ENCODE measurements at regions not wholly inside any gene's neighbourhood (a gene's known extent, or its start where the extent isn't known, plus 50 kb on each side); places are given as distances from the start of the nearest gene placed in this dataset.
"Not testable (repeated sequence)": the region's sequence is repeated elsewhere in the genome, so short reads cannot be mapped to it uniquely, and the experiment has no call there.

DNA sequence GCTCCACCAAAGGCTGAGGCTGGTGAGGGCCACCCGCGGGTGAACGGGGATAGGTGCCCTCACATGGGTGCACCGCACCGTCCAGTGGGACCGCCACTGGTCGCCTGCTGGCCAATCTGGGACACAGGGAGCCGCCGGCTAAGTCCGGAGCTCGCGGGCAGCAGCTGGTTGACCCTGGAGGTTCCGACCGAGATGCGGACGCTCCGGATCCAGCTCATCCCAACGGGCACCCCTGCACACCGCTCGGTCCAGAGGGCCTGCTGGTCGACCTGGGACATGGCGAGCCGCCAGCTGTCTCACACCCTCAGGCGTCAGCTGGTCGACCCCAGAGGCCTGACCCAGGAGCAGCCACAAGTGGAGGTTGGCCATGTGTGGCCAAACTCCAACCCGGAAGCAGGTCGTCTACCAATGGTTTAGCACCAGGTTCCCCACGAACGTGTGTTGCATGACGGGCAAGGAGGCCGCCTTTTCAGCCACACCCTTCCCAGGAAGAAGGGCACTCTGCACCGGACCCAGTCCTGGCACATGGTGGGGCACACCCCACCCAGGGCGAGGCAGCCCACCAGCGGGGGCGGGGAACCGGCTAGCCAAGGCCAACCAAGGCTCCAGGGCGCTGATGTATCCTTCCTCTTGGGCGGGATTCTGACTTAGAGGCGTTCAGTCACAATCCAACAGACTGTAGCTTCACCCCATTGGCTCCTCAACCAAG, 746.0 kb upstream of the DEFB115 start:
- intact Hi-C loops (cut with DNase I): no loop called here

DNA sequence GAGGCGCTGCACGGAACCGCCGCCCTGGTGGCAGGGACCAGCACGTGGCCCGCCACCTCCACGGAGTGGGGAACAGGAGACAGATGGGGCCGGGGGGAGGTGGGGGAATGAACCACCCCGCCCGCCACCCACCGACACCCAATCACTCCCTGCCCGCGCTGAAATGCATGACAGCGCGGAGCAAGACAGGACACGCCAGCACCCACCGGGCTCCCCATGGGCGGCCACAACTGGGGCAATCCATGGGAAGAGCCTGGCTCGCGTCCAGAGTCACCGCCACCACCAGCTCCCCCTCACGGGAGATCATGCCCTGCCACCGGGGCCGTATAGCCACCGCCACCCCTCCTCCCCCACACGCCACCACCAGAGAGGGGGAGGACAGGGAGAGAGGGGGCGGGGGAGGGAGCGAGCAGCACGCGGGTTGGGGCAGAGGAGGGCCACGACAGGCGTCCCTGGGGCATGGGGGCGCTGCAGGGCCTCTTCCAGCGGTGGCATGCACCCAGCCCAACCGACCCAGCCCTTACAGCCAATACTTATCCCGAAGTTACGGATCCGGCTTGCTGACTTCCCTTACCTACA, 744.3 kb upstream of the DEFB115 start:
- no peak for DNase-seq (ENCODE audit: extremely low spot score)
- intact Hi-C loops (cut with DNase I): no loop called here
- H3K27me3 ChIP-seq: peaks cover 0 to 10% (median 0%) of the 10 kb centered on the region in 4 donors
- H3K27ac ChIP-seq (replicated peaks in 1 of 4): no peak overlapping the region
- no peaks in the 10 kb centered on the region for H3K36me3 ChIP-seq
- TF ChIP-seq POLR2AphosphoS5 (IDR thresholded peaks at IDR 0.05): no peak
- no peak for TF ChIP-seq CTCF (IDR thresholded peaks at IDR 0.05)
- TF ChIP-seq EP300 (IDR thresholded peaks at IDR 0.05): no peak
- no peak for TF ChIP-seq POLR2A (IDR thresholded peaks at IDR 0.05; ENCODE audit: low read depth)
- peaks cover 0 to 3% (median 0%) of the 10 kb centered on the region in 4 donors for H3K9me3 ChIP-seq
- H3K4me1 ChIP-seq: no peaks in the 10 kb centered on the region
- H3K4me3 ChIP-seq: no peak overlapping the region
- 82% methylated on average over 26 of the region's 38 CpGs for WGBS

More for the DNA sequence above, 746.0 kb upstream of the DEFB115 start:
- TF ChIP-seq POLR2A (IDR thresholded peaks at IDR 0.05; ENCODE audit: low read depth) (no peak), CTCF (IDR thresholded peaks at IDR 0.05) (no peak), POLR2AphosphoS5 (IDR thresholded peaks at IDR 0.05) (no peak), EP300 (IDR thresholded peaks at IDR 0.05) (no peak)
- Histone ChIP-seq H3K9me3 (peaks cover 0 to 3% (median 0%) of the 10 kb centered on the region in 4 donors), H3K27ac (replicated peaks in 1 of 4) (no peak overlapping the region), H3K27me3 (peaks cover 0 to 10% (median 0%) of the 10 kb centered on the region in 4 donors), H3K36me3 (no peaks in the 10 kb centered on the region), H3K4me1 (no peaks in the 10 kb centered on the region), H3K4me3 (no peak overlapping the region)
- no peak for DNase-seq (ENCODE audit: extremely low spot score)
- WGBS: 82% methylated on average over 38 of the region's 39 CpGs

DNA sequence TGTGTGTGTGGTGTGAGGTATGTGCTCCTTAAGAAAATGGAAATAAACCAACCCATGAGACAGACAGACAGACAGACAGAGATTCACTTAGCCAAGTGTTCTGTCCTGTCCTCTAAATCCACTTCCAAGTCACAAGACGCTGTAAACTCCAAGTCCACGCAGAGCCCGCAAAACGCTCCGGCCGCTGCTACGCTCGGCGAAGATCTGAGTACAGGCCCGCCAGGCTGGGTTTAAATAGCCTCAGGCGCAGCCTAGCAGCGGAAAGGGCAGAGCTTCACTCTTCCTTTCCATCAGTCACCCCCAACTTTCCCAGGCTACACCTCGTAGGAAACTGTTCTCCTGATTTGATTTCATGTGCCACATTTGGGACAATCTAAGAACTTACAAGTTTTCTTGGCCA, 741.5 kb upstream of the DEFB115 start:
- H3K9me3 ChIP-seq; H3K36me3 ChIP-seq; H3K4me3 ChIP-seq; H3K4me1 ChIP-seq; H3K27ac ChIP-seq (replicated peaks in 1 of 4); intact Hi-C loops (cut with DNase I): not testable (repeated sequence)
- H3K27me3 ChIP-seq: peaks cover 0 to 26% (median 0%) of the 10 kb centered on the region in 4 donors
- DNase-seq (ENCODE audit: extremely low spot score): peak; percentile 17
- 93% methylated on average over 13 of the region's 13 CpGs for WGBS

DNA sequence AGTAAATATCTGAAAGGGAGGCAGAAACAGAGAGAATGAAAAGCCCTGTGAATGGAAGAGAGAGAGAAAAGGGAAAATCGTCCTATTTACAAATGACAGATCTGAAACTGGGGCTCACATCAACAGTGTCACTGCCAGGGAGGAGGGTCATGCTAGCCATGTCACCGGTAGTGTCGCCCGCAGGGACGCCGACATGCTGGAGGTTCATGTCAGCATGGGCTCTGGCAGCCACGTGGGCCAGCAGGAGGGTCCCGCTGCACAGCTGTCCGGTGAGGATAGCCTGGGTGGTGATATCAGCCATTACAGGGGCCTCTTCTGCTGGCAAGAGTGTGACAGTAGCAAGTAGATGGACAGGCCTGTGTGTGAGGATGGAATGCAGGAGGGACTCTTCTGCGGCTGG, 738.6 kb upstream of the DEFB115 start:
- peaks cover 0 to 20% (median 0%) of the 10 kb centered on the region in 4 donors for H3K27me3 ChIP-seq
- H3K4me3 ChIP-seq; DNase-seq (ENCODE audit: extremely low spot score); H3K9me3 ChIP-seq; intact Hi-C loops (cut with DNase I); H3K4me1 ChIP-seq; H3K27ac ChIP-seq (replicated peaks in 1 of 4); H3K36me3 ChIP-seq: not testable (repeated sequence)
- 83% methylated on average over 10 of the region's 10 CpGs for WGBS

- H3K4me3 ChIP-seq; intact Hi-C loops (cut with DNase I); H3K4me1 ChIP-seq; H3K36me3 ChIP-seq; H3K9me3 ChIP-seq; H3K27ac ChIP-seq (replicated peaks in 1 of 4): not testable (repeated sequence)
- DNase-seq (ENCODE audit: extremely low spot score): peak; percentile 17
- 93% methylated on average over 15 of the region's 15 CpGs for WGBS
- peaks cover 0 to 20% (median 0%) of the 10 kb centered on the region in 4 donors for H3K27me3 ChIP-seq
These were observed 735.6 kb upstream of the DEFB115 start for GRCh38 chr20:30521686-30522415.

GRCh38 chr20:30524155-30524554, 733.3 kb upstream of the DEFB115 start:
- intact Hi-C loops (cut with DNase I); H3K4me1 ChIP-seq; H3K27ac ChIP-seq (replicated peaks in 1 of 4); H3K4me3 ChIP-seq; H3K9me3 ChIP-seq; H3K36me3 ChIP-seq: not testable (repeated sequence)
- H3K27me3 ChIP-seq: peaks cover 0 to 18% (median 0%) of the 10 kb centered on the region in 4 donors
- WGBS: 87% methylated on average over 4 of the region's 4 CpGs
- DNase-seq (ENCODE audit: extremely low spot score): peak; percentile 8

DNA sequence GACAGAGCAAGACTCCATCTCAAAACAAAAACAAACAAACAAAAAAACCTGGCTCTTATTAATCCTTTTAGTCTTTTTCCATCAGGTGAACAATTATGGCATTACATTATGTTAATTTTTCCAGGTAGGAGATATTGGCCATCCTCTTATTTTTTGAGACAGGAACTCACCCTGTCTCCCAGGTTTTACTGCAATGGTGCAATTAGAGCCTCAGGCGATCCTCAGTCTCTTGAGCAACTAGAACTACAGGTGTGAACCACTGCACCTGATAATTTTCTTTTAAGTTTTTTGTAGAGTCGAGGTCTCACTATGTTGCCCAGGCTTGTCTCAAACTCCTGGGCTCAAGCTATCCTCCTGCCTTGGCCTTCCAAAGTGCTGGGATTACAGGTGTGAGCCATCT, 732.7 kb upstream of the DEFB115 start:
- H3K27ac ChIP-seq (replicated peaks in 1 of 4); H3K4me1 ChIP-seq; DNase-seq (ENCODE audit: extremely low spot score); intact Hi-C loops (cut with DNase I); H3K36me3 ChIP-seq; H3K4me3 ChIP-seq; H3K9me3 ChIP-seq: not testable (repeated sequence)
- H3K27me3 ChIP-seq: peaks cover 0 to 12% (median 0%) of the 10 kb centered on the region in 4 donors
- WGBS: 43% methylated on average over 2 of the region's 2 CpGs

- H3K4me3 ChIP-seq; H3K27me3 ChIP-seq; intact Hi-C loops (cut with DNase I); H3K36me3 ChIP-seq; H3K4me1 ChIP-seq; H3K27ac ChIP-seq (replicated peaks in 1 of 4); DNase-seq (ENCODE audit: extremely low spot score); H3K9me3 ChIP-seq: not testable (repeated sequence)
These were observed 723.8 kb upstream of the DEFB115 start for GRCh38 chr20:30533653-30534052.
